ENCODE measurements at regions not wholly inside any gene's neighbourhood (a gene's known extent, or its start where the extent isn't known, plus 50 kb on each side); places are given as distances from the start of the nearest gene placed in this dataset.
"Not testable (repeated sequence)": the region's sequence is repeated elsewhere in the genome, so short reads cannot be mapped to it uniquely, and the experiment has no call there.

DNA sequence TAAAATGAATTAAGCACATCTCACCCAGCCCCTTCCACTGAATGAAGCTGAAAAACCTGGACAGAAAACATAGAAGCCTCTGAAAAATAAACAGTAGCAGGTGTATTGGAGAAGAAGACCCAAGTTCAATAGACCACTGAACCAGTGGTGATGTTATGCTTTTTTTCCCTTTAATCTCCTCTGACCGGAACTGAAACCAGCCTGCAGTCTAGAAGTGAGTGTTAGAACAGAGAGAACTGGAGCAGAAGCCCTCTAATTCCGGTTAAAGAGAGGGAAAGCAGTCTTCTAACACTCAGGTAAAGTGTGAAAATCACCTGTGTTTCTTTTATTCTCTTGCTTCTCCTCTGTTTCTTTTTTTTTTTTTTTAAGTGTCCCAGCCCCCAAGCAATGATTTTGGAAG is 83.5 kb upstream of the CCL21 start:
- DNase-seq (ENCODE audit: low read depth in 2 of 2), result no peak

DNA sequence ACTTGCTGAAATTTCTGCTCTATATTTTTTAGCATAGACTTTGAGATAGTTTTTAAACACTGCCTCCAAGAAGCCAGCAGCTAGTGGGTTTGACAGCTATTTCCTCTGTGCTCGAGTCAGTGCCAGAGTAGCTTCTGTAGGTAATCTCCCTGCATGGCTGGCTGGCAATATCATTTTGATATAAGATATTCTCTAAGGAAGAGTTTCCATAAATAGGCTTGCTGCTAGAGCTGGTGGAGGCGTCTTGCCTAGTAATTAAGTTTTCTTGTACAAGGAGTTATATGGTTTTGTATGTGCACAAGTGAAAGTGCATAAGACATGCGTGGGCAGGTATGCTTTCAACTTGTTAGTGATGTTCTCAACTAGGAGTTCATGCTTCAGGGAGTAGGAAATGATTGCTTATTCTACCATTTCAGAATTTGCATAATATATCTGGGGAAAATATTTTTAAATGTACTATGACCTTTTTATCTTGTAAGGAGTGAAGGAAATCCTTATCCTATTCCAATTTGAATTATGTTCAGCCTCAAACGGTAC is 74.1 kb upstream of the CCL21 start:
- DNase-seq (ENCODE audit: low read depth in 2 of 2), result no peak

DNA sequence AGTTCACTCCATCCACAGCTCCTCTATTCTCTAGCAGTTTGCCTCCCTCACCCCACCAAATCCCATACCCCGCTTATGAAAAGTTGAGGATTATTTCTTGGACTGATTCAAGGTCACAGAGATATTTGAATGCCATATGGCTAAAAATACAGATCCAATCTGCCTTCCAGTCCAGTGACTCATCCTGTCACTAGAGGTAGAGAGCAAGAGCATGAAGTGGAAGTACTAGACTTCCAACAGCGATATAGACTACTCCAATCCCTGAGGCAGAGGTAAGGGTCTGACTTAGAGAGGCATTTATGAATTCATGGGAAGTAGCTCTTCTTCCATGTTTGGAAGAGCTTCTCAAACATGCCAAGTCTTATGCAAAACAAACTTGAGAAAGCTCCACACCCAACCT is 72.4 kb upstream of the CCL21 start:
- no peak for DNase-seq (ENCODE audit: low read depth in 2 of 2)

DNA sequence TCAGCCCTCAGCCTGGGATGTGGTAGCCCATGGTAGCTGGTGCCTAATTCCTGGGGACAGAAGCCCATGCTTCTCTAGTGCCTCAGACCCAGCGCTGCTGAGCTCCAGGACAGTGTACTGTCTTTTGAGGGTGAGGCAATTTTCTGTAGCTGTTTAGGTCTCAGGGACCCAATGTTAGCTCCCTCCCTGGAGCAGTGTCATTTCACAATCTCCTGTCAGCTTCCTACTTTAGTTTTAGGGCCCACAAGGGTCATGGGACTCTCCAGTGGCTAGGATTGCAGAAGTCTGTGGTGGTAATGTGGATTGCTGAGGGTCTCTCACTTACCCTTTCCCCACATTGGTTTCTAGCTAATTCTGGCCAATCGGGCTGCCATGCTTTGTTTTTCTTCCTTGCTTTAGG is 67.7 kb upstream of the CCL21 start:
- no peak for DNase-seq (ENCODE audit: low read depth in 2 of 2)

DNA sequence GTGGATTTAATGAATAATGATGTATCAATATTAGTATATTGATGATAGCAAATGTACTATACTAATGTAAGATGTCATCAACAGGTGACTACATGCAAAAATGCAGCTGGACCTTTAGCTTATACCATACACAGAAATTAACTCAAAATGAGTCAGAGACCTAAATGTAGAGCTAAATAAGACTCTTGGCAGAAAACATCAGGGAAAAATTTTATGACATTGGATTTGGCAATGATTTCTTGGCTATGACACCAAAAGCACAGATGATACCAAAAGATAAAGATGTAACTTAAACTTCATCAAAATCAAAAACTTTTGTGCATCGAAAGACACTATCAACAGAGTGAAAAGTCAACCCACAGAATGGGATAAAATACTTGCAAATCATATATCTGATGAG is 64.0 kb upstream of the CCL21 start:
- DNase-seq (ENCODE audit: low read depth in 2 of 2), result no peak

DNA sequence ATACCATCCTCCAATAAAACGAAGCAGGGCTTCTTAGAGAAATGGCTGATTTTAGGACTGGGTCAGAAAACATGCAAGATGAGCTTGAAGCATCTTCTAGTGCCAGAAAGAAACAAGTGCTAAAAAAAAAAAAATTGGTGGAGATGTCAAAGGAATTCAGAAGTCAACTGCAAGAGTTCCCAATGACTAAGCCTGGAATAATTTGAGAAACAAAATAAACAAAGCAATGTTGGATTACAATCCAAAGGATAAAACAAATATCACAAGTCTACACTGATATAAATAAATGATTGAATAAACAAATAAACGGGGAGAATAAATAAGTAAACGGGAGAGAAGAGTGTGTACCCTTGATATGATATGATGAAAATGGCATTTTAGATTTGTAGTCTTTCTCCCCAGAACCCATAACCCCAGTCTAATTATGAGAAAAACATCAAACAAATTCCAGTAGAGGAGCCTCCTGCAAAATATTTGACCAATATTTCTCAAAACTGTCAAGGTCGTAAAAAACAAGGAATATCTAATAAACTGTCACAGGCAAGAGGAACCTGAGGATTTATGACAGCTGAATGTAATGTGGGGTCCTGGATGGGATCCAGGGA is 63.5 kb upstream of the CCL21 start:
- DNase-seq (ENCODE audit: low read depth in 2 of 2), result no peak

DNA sequence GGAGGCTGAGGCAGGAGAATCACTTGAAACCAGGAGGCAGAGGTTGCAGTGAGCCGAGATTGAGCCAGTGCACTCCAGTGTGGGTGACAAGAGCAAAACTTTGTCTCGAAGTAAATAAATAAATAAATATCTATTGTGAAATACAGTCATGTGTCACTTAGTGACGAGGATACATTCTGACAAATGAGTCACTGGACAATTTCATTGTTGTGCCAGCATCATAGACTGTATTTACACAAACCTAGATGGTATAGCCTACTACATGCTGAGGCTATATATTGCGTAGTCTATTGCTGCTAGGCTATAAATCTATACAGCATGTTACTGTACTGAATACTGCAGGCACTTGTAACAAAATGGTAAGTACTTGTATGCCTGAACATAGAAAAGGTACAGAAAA is 61.1 kb upstream of the CCL21 start:
- DNase-seq (ENCODE audit: low read depth in 2 of 2), result no peak

DNA sequence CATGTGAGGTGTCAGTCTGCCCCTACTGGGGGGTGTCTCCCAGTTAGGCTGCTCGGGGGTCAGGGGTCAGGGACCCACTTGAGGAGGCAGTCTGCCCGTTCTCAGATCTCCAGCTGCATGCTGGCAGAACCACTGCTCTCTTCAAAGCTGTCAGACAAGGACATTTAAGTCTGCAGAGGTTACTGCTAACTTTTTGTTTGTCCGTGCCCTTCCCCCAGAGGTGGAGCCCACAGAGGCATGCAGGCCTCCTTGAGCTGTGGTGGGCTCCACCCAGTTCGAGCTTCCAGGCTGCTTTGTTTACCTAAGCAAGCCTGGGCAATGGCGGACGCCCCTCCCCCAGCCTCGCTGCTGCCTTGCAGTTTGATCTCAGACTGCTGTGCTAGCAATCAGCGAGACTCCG is 57.2 kb upstream of the CCL21 start:
- DNase-seq (ENCODE audit: low read depth in 2 of 2), result not testable (repeated sequence)

DNA sequence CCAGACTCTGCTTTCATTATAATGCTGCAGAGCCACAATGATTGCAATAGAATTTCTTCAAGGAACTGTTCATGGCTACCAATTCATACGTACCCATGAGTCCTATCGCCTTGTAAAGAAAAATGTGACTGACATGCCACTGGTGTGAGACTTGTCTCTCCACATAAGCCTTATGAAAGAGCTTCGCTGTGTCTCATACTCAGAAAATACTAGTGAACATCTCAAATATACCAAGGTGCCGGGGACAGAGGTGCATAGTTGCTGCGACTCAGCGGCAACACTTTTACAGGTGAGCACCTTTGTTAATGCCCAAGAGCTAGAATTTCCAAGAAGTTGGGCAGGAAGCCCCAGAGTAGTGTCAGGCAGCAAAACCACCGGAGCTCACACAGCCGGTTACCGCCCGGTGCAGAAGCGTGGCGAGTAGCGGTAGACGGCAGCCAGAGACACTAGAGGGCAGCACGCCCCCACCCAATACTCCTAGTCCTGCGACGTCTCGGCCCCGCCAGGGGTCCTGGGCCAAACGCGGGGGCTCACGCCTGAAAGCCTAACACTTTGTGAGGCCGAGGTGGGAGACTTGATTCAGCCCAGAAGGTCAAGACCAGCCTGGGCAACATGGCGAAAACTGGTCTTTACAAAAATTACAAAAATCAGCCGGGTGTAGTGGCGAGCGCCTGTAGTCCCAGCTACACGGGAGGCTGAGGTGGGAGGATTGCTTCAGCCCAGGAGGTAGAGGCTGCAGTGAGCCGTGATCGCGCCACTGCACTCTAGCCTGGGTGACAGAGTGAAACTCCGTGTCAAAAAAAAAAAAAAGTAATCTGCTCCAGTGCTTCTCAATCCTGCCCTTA is 50.5 kb upstream of the CCL21 start:
- DNase-seq (ENCODE audit: low read depth in 2 of 2), result not testable (repeated sequence)

Measured in stimulated activated CD8-positive, alpha-beta memory T cell treated with anti-CD3 and anti-CD28 coated beads, Interleukin-7, amount 100 ng/mL, for 1 hour (primary cell).